Right lung (tissue), 2 donors: ENCODE measurements at regions not wholly inside any gene's neighbourhood (a gene's known extent, or its start where the extent isn't known, plus 50 kb on each side); places are given as distances from the start of the nearest gene placed in this dataset.
A peak's percentile ranks its signal among the peaks of the same experiment; 100 is the strongest.
"Not testable (repeated sequence)": the region's sequence is repeated elsewhere in the genome, so short reads cannot be mapped to it uniquely, and the experiment has no call there.

ENCODE experiments used
- DNase-seq, 2 donors: peaks; one replicate each; pipeline ENCODE4 v3.0.0-alpha.2; 2013

DNA sequence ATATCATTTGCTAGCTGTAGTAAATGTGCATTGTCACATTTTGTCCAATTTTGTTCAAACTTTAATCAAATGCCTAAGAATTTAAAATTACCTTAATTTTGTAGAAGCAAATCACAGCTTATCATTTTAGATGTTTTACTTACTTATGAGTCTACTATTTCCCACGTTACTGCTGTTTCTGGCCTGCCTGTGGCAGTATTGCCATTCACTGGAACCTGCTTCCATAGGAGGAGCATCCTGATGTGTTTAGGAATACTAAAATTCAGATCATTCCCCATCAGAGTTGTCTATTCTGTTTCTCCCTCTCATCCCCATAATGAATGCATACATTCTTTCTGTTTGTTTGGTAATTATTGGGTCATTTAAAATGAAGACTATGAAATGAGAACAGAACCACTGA, 119.5 kb upstream of the SNRPN start:
- DNase-seq, result no peak

DNA sequence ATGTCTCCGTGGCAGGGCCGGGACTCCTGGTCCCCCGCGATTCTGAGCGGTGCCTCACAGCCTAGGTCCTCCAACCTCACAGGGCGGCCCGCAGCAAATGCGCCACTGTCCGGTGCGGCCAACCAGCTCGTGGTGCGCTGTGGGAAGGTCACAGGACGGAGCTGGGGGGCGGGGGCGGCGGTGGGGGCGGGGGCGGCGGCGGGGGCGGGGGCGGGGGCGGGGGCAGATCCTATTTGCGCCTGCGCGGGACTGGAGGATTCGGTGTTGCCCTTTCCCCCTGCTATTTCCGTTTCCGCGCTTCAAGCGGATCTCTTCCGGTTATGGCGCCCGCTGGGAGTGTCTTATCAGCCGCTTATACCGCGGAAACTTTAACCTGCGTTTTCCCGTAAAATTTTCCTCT, 106.7 kb upstream of the SNRPN start:
- peak in 1 of 2 donors; percentile 61 for DNase-seq

DNA sequence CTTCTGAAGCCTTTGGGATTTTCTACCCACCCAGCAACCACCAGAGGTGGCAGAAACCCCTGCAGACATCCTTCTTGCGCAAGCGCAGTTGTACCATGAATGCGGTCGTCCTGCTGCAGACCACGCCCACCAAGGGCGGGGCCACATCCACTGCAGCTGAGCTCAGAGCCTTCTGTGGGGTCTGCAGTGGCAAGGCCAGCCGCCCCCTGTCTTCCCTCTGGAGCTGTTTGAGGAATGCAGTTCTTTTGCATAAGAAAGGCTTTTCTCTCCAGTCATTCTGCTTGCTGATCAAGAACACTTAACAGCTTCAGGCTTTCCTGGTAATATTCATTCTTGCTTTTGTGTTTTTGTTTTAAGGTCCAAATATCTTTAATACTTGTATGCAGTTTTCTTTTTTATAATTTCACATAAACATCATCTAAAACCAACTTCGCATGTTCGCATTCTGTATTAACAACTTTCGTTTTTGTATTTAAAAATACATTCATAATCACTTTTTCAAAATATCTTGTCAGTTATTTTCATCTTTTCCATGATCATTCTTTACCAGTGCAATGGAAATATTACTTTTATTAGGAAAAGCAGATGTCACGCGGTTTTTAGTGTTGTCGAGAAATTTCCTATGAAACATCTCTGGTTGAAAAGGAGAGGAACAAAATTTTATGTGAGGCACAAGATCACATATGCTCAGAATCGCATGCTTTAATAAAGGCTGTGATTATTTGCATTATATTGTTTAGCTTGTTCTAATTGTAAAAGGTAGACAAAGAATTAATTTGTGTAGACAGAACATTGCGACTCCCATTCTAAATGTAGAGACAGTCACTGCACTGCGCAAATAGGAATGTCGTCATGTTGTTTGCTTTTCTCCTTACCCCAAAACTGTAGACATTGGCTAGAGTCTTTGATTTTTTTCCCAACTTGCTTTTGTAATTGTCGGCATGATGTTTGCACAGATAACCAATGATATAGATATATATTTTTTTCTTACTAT, 98.1 kb upstream of the SNRPN start:
- DNase-seq, result peak; percentile 81 to 87

DNA sequence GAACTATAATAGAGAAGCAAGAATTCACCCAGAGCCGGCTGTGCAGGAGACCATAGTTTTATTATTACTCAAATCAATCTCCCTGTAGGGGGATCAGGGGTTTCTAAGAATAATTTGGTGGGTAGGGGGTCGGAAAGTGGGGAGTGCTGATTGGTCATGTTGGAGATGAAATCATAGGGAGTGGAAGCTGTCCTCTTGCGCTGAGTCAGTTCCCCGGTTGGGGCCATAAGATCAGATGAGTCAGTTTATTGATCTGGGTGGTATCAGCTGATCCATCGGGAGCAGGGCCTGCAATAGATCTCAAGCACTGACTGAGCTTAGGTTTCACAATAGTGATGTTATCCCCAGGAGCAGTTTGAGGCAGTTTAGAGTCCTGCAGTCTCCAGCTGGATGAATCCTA, 97.0 kb upstream of the SNRPN start:
- DNase-seq, result peak in 1 of 2 donors; percentile 19

DNA sequence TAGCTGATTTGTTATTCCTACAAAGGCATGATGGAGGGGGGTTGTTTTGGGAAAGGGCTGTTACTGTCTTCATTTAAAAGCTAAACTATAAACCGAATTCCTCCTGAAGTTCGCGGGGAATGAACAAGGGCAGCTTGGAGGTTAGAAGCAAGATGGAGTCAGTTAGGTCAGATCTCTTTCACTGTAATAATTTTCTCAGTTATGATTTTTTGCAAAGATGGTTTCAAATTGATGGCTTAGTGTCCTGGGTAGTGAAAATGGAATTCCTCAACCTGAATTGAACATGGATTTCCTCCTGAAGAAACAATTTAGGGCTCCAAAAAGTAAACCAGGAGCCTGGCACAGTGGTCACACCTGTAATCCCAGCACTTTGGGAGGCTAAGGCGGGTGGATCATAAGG, 96.6 kb upstream of the SNRPN start:
- not testable (repeated sequence) for DNase-seq

DNA sequence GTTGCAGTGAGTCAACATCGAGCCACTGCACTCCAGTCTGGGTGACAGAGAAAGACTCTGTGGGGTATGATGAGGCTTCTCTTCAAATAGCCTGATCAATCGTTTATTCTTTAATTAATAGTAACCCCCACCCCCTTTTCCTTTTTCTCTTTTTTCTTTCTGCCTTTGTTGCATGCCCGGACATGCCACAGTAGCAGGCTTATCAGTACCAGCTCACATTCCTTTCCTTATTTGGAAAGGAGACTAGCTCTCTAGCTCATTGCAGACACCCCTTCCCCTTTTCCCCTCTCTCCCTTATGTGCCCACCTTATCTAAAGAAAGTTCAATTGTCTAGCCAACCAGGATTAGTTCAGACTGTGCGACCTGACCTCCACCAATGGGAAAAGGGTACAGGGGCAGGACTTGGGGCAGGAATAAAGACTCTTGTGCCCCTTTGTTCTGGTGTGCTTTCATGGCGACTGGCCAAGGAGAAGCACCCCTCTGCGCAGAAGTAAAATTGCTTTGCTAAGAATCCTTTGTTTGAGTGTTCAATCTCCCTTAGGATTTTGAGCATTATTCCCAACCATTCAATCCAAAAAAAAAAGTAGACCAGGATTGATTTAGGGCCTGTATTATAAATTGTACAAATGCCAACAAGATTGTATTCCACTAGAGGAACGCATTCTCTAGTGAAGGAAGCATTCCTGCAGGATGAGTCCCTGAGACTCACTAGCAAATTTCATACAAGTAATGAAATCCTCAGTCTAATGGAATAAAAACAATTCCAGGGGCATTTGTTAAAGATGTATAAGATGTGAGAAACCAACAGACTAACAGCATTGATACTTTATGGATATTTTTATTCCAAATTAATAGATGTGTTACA, 95.8 kb upstream of the SNRPN start:
- no peak for DNase-seq

DNA sequence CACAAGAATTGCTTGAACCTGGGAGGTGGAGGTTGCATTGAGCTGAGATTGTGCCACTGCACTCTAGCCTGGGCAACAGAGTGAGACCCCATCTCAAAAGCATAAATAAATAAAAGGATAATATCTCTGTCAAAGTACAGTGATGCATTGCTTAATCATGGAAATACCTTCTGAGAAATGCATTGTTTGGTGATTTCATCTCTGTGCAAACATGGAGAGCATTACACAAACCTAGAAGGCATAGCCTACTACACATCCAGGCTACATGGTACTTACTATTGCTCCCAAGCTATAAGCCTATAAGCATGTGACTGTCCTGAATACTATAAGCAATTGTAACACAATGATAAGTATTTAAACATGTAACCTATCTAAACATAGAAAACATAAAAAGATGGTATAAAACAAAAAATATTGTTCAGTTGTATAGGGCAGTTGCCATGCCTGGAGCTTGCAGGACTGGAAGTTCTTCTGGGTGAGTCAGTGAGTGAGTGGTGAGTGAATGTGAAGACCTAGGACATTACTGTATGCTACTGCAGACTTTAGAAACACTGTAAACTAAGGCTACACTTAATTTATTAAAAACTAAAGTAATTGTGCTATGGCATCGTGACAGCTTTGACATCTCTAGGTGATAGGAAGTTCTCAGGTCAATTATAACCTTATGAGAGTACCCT, 93.6 kb upstream of the SNRPN start:
- no peak for DNase-seq

DNA sequence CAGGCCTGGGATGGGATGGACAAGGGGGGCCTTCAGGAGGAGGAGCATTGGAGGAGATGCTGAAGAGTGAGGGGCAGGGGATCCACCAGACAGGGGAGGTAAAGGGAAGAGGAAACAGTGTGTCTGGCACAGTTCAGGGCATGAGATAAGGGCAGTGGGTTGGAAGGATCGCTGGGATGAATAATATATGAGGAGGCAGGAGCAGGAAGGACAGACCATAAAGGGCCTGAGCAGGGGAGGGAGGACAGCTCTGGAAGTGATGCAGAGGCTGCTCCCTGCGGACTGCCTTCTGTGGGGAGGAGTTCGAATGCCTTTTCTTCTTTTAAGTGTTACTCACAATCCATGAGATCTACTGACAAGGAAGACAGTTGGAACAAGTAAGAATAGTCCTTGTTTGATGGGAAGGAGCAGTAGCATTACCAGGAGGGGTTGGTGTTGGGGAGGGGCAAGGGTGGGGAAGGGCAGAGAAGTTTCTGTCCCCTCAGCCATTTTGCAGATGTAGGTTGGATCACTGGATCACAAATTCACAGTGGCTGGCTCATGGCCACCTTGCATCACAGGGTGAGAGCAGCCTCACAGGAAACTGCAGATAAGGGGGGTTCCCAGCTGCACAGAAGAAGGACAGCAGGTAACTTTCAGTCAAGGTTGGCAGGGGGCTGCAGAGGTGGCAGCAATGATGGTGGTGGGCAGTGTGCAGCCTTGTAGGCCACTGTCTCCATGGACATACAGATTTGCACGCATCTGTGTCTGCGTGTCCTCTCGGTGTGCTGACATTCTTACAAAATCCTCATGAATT, 91.9 kb upstream of the SNRPN start:
- DNase-seq, result no peak

DNA sequence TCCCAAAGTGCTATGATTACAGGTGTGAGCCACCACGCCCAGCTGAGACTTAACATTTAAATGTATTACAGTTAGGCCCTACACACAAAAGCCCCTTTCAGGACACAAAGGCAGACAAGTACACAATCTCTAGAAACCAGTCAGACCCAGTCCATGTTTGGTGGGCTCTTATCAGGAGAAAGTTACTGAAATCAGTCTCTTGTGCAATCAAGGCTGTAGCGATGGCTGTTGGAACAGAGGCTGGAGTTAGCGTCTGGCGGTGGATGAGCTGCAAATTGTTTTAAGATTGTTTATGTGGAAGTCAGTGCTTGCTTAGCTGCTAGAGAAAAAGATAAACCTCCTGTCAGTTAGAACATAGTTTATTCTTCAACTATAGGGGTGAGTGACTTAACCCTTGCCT, 89.5 kb upstream of the SNRPN start:
- no peak for DNase-seq

DNA sequence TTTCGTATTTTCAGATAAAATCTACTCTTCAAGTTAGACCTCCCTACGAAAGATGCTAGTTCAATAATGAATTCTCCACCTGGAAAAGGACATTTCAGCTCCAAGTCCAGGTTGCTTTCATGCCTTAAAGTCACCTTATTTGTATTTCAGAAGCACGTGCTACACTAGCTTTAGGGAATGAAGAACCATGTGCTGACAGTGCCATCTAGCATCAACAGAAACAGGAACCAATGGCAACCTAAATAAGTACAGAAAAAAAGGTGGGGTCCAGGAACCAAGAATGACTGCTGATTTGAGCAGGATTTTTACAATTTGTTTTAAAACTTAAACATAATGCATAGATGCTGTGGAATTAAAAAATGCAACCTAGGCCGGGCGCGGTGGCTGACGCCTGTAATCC, 77.6 kb upstream of the SNRPN start:
- DNase-seq, result no peak

DNA sequence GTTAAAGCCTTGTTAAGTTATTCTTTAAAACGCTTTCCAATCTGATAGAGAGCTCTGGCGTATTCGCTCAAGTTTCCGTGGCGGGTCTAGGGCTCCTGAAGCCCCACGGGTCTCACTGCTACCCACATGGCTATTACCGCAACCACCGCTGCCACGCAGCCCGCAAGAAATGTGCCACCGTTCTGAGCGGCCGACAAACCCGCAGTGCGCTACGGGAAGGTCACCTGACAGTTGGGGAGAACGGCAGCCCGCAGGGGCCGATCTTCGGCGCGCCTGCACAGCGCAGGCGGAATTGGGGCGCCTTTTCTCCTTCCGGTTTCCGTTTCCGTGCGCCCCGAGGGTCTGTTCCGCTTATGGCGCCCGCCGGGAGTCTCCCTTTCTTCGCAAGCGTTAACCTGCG, 76.6 kb upstream of the SNRPN start:
- peak; percentile 58 to 78 for DNase-seq

DNA sequence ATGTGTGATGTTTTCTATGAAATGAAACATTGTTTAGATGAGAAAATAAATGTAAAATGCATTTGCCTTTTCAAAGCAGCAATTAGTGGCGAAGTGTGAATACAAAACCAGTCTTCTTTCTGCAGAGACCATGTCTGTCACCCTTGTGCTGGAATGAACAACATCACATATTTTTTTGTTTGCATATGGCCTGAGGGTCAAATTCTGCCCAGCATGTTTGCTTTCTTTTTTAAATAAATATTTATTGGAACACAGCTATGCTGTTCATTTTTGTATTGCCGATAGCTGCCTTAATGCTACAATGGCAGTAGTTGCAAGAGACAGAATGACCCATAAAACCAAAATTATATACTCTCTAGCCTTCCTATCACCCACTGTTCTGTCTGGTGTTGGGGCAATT, 75.3 kb upstream of the SNRPN start:
- no peak for DNase-seq

DNA sequence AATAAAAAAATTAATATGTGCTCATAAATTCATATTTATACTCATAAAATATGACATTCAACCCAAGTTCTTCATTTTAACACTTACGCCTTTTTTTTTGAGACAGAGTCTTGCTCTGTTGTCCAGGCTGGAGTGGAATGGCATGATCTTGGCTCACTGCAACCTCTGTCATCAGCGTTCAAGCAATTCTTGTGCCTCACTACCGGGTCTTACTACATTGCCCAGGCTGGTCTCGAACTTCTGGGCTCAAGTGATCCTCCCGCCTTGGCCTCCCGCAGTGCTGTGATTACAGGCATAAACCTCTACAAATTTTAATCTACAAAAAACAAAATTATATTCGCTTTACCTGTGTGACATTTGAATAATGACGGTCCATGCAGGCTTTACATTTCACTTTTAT, 74.1 kb upstream of the SNRPN start:
- DNase-seq, result no peak

DNA sequence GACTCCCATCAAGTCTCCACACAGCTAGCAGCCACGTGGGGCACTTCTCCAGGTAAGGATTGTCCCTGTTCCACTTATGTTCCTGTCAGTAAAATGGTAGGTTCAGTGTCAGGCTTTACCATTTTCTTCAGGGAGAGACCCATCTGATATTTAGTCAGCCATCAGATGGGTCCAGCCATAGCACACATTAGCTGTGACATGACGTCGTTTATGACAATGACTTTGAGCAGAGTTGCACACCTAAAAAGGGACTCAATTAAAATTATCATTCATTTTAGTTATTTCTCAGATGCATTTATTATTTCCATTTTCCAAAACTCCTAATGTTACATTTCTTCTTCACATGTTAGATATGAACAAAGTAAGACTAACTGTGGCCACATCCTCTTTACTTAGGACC, 68.2 kb upstream of the SNRPN start:
- no peak for DNase-seq

DNA sequence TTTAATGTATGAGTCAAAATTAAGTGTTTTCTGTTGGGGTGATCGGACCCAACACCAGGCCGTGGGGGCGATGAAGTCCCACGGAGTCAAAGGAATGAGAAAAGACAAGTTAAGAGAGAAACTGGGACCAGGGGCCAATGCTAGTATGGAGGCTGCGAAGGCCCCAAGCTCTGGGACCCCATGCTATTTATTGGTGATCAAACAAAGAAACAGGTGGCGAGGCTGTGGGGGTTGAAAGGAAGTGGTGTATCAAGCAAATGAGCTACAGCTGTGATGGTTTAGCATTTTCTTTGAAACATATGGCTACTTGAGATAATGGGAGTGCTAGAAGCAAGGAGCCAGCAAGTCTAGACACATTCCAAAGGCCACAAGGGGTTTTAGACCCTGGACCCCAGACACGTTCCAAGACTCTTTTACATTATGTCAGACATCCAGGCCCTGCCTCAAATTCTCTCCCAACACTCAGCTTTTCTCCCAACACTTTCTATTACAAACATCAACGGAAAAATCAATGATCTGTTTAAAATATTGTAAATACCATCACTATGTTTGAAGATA, 56.0 kb upstream of the SNRPN start:
- DNase-seq, result peak in 1 of 2 donors; percentile 46

DNA sequence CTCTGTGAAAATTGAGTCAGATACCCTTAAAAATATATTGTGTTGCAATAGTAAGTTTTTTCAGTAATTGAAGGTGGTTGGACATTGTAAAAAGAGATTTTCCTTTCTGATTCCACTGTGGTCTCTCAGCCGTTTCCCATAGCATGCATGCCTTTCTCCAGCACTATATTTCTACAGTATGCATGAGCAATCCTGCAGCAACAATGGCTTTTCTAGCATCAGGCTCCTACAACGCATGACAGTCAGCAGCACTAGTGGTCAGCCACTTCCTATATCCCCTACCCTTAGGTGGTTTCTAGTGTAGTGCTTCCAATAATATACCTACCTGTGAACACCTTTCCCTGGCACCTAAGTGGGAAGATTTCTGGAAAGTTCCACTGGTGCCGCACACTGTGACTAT, 55.4 kb upstream of the SNRPN start:
- DNase-seq, result peak in 1 of 2 donors; percentile 17

DNA sequence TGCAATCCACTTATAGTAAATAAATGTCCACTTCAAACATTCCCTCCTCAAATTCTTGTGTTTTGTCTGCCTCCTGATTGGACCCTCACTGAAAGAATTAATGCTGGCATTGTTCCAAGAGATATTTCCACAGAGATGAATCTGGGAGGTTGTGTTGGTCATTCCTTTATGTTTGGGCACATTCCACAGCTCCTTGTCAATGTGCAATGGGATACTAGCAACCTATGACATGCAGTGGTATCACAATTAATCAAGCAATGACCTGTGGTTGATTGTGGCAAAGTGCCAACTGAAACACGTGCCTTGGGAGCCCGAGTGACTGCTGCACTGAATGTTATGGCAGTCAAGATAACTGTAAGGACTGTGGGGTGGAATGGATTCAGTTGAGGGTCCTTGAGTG, 55.0 kb upstream of the SNRPN start:
- peak in 1 of 2 donors; percentile 5 for DNase-seq

DNA sequence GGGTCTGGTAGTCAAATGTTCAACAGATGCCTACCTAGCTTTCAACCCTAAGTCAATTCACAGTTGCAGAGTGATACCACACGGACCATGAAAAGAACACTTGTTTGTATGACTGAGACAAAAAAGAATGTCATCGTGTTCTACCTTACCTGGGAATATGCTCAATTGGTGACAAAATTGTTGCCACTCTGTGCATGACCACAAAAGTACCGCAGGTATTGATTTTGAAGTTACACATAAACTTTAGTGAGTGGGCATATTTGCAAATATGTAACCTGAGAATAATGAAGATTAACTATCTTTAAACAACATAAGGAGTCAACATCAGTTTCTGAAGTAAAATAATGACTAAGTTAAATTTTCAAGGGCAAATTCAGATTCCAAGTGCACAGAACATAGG, 53.4 kb upstream of the SNRPN start:
- no peak for DNase-seq
